ENCODE measurements at regions not wholly inside any gene's neighbourhood (a gene's known extent, or its start where the extent isn't known, plus 50 kb on each side); places are given as distances from the start of the nearest gene placed in this dataset.

- TF ChIP-seq CTCF (IDR thresholded peaks at IDR 0.05; ENCODE audit: low read depth, low read length): no peak
Observed at GRCh38 chr3:24578951-24579421, 84.3 kb upstream of the THRB start.

GRCh38 chr3:24582431-24583403, 88.1 kb upstream of the THRB start:
- no peak overlapping the region for H3K27ac ChIP-seq (ENCODE audit: low read depth, low read length)
- no peak overlapping the region for H3K4me3 ChIP-seq (ENCODE audit: low read depth, low read length)
- no peaks in the 10 kb centered on the region for H3K9me3 ChIP-seq (ENCODE audit: control insufficient read depth, insufficient read depth, low read length)
- CTCF ChIA-PET: interaction anchor here (0.9 to 1.1 kb wide), 3 partner anchors 99 to 583 kb away, joined by 3 to 5 read pairs (median 3); no protein-coding TSS in a partner anchor
- POLR2A ChIA-PET: no interaction called here
- no peak for TF ChIP-seq CTCF (IDR thresholded peaks at IDR 0.05; ENCODE audit: low read depth, low read length)
- no peak for DNase-seq (ENCODE audit: low read depth, low spot score)
- H3K27me3 ChIP-seq (ENCODE audit: control insufficient read depth, insufficient read depth, low read length): no peaks in the 10 kb centered on the region

More at GRCh38 chr3:24578951-24579421, 84.3 kb upstream of the THRB start:
- Histone ChIP-seq H3K27me3 (ENCODE audit: control insufficient read depth, insufficient read depth, low read length) (no peaks in the 10 kb centered on the region), H3K27ac (ENCODE audit: low read depth, low read length) (no peak overlapping the region), H3K4me3 (ENCODE audit: low read depth, low read length) (no peak overlapping the region), H3K9me3 (ENCODE audit: control insufficient read depth, insufficient read depth, low read length) (no peaks in the 10 kb centered on the region)
- CTCF ChIA-PET: no interaction called here
- DNase-seq (ENCODE audit: low read depth, low spot score): no peak
- POLR2A ChIA-PET: no interaction called here

- CTCF ChIA-PET: no interaction called here
- POLR2A ChIA-PET: no interaction called here
- H3K27ac ChIP-seq (ENCODE audit: low read depth, low read length): no peak overlapping the region
Observed at GRCh38 chr3:24586920-24587319, 92.3 kb upstream of the THRB start.

GRCh38 chr3:24588629-24589512, 94.2 kb upstream of the THRB start:
- POLR2A ChIA-PET: no interaction called here

More at GRCh38 chr3:24586920-24587319, 92.3 kb upstream of the THRB start:
- H3K27me3 ChIP-seq (ENCODE audit: control insufficient read depth, insufficient read depth, low read length): no peaks in the 10 kb centered on the region
- TF ChIP-seq CTCF (IDR thresholded peaks at IDR 0.05; ENCODE audit: low read depth, low read length): no peak
- DNase-seq (ENCODE audit: low read depth, low spot score): no peak
- H3K9me3 ChIP-seq (ENCODE audit: control insufficient read depth, insufficient read depth, low read length): no peaks in the 10 kb centered on the region
- no peak overlapping the region for H3K4me3 ChIP-seq (ENCODE audit: low read depth, low read length)

More at GRCh38 chr3:24588629-24589512, 94.2 kb upstream of the THRB start:
- no peak overlapping the region for H3K4me3 ChIP-seq (ENCODE audit: low read depth, low read length)
- H3K27me3 ChIP-seq (ENCODE audit: control insufficient read depth, insufficient read depth, low read length): no peaks in the 10 kb centered on the region
- CTCF ChIA-PET: no interaction called here
- H3K9me3 ChIP-seq (ENCODE audit: control insufficient read depth, insufficient read depth, low read length): no peaks in the 10 kb centered on the region
- no peak for TF ChIP-seq CTCF (IDR thresholded peaks at IDR 0.05; ENCODE audit: low read depth, low read length)
- no peak for DNase-seq (ENCODE audit: low read depth, low spot score)
- no peak overlapping the region for H3K27ac ChIP-seq (ENCODE audit: low read depth, low read length)
